GM19043 (cell line): ENCODE measurements at regions not wholly inside any gene's neighbourhood (a gene's known extent, or its start where the extent isn't known, plus 50 kb on each side); places are given as distances from the start of the nearest gene placed in this dataset.

Experiments
- ATAC-seq: cut with Tn5 transposase; IDR thresholded peaks from one replicate; pipeline ENCODE4 v1.9.1; 2021; ENCODE audit warnings: low read depth; ENCODE audit not compliant: unreplicated experiment

DNA sequence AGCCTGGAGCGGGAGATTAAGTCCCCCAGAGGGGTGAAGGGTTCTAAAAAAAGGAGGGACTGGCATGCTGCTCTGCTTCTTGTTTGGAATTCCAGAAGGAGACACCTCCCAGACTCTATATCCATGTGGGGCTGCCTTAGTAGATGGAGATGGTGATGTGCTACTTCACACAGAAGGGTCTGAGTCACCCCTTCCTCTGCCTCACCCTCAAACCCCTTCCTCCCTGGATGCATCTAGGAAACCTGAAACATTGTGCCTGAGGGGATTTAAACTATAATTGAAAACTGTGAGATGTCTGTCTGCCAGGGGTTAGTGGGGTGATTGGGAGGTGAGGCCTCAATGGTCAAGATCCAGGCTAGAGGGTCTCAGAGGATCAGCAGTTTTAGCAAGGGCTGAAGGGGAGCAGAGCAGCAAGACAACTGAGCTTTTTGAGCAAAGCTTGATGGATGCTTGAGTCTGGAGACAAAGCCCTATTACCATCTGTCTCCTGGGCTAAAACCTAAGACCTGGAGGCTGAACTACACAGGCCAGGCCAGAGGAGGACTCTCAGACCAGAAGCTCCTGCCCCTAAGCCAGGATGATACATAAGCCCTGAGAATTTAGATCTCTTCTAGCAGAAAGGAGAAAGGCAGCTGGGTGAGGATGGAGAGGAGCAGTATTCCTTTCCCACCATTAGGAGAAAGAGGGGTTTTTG lies 314.7 kb upstream of the ATP2B1 start:
- ATAC-seq, result no peak

GRCh38 chr12:90021795-90022440 lies 313.3 kb upstream of the ATP2B1 start:
- ATAC-seq, result no peak

- no peak for ATAC-seq
Measured at GRCh38 chr12:90020881-90021280, 312.2 kb upstream of the ATP2B1 start.

DNA sequence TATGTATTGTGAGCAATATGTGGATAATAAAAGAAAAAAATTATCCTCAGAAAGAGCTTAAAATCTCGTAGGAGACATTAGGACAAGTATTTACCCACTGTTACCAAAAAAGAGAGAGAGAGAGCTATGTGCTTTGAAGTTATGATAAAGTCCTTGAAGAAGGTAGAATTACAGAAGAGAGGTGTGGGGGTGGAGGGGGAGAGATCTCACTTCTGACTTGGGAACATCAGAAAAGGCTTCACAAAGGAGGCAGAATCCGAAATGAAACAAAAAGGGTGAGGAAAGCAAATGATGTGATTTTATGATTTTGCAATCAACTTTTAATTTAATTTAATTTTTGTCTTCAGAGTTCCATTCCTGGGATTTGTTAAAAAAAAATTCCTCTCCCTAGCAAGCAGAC lies 311.8 kb upstream of the ATP2B1 start:
- no peak for ATAC-seq

DNA sequence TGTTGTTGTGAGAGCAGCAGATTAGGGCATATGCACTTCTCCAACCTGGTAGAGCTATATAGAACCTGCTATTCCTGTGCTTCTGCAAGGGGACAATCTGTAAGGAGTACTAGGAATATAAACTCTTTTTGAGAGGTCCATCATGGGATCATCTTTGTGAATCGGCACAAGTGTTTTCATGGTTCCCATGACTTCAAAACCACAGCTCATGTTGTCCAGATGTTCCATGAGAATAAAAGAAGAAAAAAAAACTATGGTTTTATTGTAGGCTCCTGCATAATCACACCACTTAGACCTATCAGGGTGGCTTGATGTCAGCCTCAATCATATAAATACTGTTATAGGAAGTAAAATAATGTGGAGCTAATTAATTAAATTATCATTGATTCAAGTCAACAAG lies 311.4 kb upstream of the ATP2B1 start:
- no peak for ATAC-seq

DNA sequence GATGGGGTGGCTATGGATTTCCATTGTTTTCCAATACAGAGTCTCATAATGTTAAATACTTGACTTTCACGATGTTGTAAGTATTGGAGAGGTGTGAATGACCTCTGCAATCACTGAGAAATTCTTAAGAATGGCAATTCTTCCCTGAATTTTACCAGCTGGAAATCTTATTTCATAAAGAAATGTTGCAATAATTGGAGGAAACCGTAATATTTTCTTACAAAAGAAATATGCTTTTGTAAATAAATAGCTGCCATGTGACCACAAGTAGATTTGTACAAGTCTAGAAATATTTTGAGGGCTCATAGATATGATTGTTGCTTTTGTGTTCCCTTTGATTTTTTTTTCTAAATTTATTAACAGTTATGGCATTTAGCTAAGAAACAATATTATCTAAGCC lies 308.7 kb upstream of the ATP2B1 start:
- no peak for ATAC-seq

GRCh38 chr12:90015228-90015627 lies 306.6 kb upstream of the ATP2B1 start:
- no peak for ATAC-seq

GRCh38 chr12:90013409-90013808 lies 304.8 kb upstream of the ATP2B1 start:
- no peak for ATAC-seq

DNA sequence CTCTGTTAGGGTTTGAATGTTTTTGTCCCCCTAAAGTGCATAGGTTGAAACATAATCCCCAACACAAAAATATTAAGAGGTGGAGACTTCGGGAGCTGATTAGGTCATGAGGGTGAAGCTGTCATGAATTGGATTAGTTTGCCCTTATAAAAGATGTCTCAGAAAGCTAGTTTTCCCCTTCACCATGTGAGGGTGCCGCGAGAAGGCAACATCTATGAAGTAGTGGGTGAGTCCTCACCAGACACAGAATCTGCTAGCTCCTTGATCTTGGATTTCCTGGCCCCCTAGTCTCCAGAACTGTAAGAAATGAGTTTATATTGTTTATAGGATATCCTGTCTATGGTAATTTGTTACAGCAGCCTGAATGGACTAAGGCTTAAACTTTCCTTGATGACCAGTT lies 301.5 kb upstream of the ATP2B1 start:
- no peak for ATAC-seq

DNA sequence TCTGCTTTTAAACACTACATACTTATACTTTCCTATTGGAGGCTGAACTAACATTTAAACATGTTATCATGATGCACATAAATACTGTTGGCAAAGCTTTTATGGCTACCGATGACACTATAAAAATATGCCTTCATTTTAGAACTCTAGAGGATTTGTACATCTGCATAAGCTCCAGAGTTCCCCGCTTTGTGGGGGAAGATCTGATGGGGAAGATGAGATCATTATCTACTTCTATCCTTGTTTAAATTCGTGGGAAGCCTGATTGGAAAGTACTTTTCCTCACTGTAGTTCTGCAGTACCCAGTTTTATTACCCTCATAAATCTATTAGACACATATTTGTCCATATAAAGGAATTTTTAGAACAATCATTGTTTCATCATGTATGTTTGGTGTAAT lies 299.6 kb upstream of the ATP2B1 start:
- ATAC-seq, result no peak

DNA sequence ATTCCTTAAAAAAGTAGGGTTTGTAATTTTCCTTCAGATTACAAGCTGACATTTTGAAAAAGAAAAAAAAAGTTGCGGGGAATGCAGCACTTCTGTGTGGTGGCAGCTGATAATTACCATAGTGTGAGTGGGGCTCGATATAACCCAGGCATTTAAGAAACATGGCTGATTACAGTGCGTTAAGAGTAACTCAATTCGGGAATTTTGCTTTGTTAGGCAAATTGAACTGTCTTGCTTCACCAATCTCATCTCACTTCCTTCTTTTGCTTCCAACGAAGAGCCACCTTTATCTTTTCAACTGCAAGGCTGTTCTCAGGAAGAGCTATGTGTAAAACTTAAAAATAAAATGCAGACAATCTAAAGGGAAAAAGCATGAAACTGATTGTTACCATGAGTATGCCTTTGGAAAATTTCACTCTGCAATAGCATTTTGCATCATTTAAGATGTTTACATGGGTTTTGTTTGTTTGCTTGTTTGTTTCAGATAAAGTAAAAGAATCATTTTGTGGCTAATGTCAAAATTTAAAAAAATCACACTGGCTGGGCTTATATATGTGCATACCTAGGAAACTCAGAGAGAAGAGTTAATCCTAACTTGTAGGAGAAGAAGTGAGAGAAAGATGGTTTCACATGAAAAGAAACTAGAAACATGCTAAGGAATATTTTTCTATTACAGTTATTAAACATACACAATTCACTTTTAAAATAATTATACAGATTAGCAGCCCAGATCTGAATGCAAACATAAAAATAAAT lies 295.9 kb upstream of the ATP2B1 start:
- ATAC-seq, result no peak

DNA sequence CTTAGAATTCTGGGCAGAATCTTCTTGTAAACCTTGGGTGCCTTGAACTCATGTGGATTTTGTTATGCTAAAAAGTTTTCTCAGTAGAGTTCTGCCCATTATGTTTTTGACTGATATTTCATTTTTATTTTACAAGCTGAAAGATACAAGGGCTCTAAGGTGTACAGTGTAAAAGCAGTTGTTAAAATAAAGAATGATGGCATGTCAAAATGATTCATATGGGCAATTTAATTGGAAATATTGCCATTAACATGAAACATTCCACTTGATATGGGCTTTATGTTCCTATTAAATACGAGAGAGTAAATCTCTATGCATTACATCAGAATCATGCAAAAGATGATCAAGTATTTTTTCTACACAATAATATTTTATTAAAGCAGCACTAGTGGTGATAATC lies 295.1 kb upstream of the ATP2B1 start:
- ATAC-seq, result no peak

DNA sequence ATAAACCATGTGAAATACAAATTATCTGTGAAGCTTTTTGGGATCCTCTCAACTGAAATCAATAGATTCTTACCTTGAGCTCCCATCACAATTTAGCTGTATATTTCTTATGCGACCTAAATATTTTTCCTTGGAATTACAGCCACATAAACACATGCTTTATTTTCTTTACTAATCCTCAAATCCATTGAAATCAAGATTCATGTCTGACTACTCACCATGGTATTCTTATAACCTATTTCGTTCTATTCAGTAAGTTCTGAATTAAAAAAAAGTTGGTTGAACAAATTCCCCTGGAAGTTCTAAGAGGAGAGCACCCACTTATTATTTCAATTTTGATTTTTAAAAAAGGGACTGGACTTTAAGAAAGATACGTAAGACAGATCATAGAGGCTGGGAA lies 292.1 kb upstream of the ATP2B1 start:
- ATAC-seq, result no peak

DNA sequence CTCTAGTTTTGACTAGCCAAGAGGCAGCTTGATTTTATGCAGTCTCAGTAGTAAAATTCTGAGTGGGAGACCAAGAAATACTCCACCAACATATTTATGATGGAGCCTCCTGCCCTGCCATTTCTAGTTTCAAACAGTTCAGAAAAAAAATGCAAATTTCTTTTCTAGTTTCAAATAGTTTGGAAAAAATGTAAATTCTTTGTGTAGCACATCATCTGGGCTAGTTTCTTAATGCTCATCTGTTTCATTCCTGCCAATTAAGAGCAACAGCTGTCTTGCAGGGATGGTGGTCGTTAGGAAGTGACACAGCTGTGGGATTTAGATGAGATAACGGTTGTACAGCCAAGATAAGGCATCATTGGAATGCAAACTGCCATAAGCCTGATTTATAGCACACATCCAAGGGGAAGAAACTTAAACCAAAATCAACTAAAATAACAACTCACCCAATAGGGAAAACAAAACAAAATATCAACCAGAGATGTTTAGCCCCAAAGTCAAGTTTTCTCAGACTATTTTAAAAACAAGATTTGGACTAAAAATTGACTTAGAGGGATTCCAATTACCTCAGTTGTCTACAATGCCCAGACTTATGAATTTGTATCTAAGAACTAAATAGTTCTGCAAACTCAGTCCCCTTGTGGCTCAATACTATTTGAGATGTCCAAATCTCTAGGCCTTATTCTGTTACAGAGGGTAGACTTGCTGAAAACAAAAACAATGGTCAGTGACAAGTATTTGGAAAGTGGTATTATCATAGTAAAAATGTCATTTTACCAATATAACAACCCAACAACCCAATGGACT lies 291.3 kb upstream of the ATP2B1 start:
- no peak for ATAC-seq

DNA sequence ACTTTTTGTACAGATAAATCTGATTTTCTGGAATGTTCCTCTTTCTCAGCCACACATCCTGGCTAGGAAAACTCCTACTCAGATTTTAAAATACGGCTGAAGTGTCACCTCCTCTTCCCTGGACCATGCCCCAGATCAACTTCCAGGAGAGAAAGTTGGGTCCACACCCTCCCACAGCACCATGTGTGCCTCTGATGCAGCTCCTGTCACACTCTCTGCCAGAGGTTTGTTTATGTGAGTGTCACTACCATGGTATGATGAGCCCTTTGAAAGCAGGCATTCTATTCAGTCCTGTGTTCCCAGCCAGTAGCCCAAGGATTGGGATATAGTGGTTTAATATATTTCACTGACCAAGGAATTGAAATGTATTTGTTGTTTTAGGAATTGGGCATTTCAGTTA lies 287.2 kb upstream of the ATP2B1 start:
- ATAC-seq, result no peak

DNA sequence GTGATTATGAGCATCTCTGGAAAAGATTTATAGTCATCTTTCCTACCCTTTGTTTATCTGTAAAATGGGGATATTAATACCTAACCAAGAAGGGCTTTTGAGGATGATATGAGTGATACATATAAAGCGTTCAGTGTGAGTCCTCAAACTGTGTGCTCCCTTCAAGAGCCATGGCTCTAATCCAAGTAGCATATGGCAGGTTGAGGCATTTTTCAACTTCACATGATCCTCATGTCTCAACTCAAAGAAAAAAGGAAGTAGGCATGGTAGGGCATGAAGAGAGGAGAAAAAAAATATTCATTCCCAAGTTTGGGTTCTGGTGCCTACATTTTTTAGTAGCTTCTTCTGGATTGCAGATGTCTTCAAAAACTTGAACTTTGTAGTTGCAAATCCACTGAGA lies 286.3 kb upstream of the ATP2B1 start:
- no peak for ATAC-seq

GRCh38 chr12:89993632-89994031 lies 285.0 kb upstream of the ATP2B1 start:
- ATAC-seq, result no peak

GRCh38 chr12:89992668-89993451 lies 284.2 kb upstream of the ATP2B1 start:
- no peak for ATAC-seq

- no peak for ATAC-seq
Measured at GRCh38 chr12:89991807-89992590, 283.4 kb upstream of the ATP2B1 start.
